Retinal pigment epithelial cell (primary cell): ENCODE measurements at regions not wholly inside any gene's neighbourhood (a gene's known extent, or its start where the extent isn't known, plus 50 kb on each side); places are given as distances from the start of the nearest gene placed in this dataset.

Experiments
- DNase-seq: peaks from one replicate; pipeline ENCODE4 v3.0.0-alpha.2; 2010; ENCODE audit warnings: low read depth
- H3K4me3 ChIP-seq: 2 replicates; pipeline ENCODE4 v1.5.1; 2011; ENCODE audit warnings: mild to moderate bottlenecking, low read length, control low read depth, moderate library complexity
- CTCF ChIP-seq: conservative IDR thresholded peaks from 2 replicates; pipeline ENCODE4 v1.5.1; 2011; ENCODE audit warnings: low read depth, low read length, control low read depth, inconsistent platforms

DNA sequence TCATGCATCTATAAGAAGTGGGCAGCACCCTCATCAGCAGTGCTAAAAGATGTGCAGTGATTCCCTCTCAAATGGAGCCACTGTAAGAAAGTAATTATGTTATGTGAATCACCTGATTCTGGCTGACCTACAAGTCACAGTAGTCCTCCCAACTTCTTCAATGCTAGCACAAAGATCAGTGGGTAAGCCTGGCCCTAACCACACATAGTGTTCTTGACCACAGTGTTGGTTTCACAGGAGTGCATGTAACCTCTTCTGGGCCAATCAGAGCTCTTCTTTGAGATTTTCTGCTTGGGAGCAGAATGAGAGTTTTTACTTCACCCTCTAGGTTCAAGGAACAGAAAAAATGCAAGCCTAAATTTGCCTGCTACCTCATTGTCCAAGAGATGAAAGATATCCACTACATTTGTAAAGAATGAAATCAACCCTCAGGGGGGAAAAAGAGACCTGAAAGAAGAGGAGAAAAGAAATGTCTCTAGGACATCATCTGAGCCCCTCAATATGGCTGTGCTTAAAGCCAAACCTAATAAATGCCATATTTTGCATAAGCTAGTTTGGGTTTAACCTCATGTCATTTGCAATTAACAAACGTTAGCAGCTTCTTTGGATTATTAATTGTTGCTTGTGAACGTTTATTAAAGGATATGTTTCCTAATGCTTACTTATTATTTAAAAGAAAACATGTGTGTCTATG lies 65.3 kb upstream of the ADRB2 start:
- H3K4me3 ChIP-seq = no peak overlapping the region
- no peak for DNase-seq
- TF ChIP-seq CTCF = no peak

DNA sequence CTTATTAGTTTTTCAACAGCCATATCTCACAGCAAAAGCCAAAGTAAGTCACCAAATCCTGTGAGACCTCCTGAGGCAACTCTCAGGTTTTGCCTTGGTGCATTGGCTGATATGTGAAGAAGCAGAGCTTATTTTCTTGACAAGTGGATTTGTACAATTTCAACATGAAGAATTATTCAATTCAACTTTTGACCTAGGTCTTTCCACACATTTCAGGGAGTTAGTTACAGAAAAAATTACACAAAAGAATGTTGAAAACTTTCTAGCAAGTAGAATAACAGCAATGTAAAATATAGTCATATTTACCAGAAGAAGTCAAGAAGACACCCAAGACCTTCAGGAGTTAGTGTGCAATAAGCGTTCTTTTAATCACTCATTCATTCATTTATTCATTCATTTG lies 62.4 kb upstream of the ADRB2 start:
- no peak overlapping the region for H3K4me3 ChIP-seq
- TF ChIP-seq CTCF = no peak
- DNase-seq = no peak

DNA sequence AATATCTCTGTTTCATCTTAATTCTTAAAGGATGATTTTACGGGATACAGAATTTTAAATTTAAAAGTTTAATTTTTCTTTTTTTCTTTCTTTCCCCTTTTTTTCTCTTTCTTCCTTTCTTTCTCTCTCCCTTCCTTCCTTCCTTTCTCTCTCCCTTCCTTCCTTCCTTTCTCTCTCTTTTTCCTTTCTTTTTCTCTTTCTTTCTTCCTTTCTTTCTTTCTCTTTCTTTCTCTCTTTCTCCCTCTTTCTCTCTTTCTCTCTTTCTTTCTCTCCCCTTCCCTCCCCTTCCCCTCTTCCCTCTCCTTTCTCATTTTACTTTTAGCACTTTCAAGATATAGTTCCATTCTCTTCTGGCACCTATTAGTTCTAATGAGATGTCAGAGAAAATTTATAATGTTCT lies 61.4 kb upstream of the ADRB2 start:
- DNase-seq = no peak
- TF ChIP-seq CTCF = no peak
- H3K4me3 ChIP-seq = no peak overlapping the region

- TF ChIP-seq CTCF = no peak
- DNase-seq = no peak
- H3K4me3 ChIP-seq = no peak overlapping the region
Observed at GRCh38 chr5:148768806-148769415, 57.5 kb upstream of the ADRB2 start.

GRCh38 chr5:148769941-148770340 lies 56.5 kb upstream of the ADRB2 start:
- no peak for DNase-seq
- no peak for TF ChIP-seq CTCF
- H3K4me3 ChIP-seq = no peak overlapping the region

GRCh38 chr5:148774313-148774712 lies 52.1 kb upstream of the ADRB2 start:
- TF ChIP-seq CTCF = no peak
- no peak overlapping the region for H3K4me3 ChIP-seq
- no peak for DNase-seq

DNA sequence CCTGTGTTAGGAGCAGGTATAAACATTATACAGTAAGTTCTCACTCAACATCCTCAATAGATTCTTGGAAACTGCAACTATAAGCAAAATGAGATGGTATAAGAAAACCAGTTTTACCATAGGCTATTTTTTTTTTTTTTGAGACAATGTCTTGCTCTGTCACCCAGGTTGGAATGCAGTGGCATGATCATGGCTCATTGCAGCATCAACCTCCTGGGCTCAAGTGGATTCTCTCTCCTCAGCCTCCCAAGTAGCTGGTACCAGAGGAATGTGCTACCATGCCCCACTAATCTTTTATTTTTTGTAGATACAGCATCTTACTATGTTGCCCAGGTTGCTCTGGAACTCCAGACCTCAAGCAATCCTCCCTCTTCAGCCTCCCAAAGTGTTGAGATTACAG lies 50.1 kb upstream of the ADRB2 start:
- no peak for DNase-seq
- TF ChIP-seq CTCF = no peak

More for the DNA sequence above, 50.1 kb upstream of the ADRB2 start:
- H3K4me3 ChIP-seq = no peak overlapping the region
